ENCODE measurements at regions not wholly inside any gene's neighbourhood (a gene's known extent, or its start where the extent isn't known, plus 50 kb on each side); places are given as distances from the start of the nearest gene placed in this dataset.

DNA sequence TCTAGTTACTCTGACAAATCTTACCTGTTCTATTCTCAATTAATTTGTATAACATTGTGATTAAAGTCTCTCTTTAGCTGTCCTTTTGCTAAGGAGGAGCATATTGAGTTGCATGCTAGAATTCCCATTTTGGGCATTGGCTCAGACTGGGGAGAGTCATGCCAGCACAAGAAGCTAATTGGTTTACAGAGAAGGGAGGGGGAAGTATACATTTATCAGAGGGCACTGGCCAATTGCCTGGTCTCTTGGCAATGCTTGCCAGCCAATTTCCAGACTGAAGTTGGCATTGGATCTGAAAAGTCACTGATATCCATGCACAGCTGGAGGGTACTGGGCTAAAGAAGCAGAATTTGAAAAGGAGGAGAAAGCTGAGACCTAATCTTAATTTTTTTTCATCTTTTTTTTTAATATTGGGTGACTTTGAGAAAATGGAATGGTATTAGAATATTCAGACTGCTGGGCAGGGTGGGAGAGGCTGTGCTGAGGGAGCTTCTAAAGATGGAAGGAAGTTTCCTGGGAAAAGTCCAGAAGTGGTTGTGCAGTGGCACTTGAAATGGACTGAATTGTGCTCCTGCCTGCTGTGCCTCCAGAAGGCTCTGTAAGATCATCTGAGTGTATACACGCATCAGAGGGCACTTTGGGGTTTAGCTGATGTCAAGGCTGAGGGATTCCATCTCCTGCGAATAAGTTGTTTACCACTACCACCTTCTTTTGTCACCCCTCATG lies 365.2 kb upstream of the DPH6 start:
- DNase-seq (ENCODE audit: insufficient read length, low spot score) (no peak), FAIRE-seq (no peak)

DNA sequence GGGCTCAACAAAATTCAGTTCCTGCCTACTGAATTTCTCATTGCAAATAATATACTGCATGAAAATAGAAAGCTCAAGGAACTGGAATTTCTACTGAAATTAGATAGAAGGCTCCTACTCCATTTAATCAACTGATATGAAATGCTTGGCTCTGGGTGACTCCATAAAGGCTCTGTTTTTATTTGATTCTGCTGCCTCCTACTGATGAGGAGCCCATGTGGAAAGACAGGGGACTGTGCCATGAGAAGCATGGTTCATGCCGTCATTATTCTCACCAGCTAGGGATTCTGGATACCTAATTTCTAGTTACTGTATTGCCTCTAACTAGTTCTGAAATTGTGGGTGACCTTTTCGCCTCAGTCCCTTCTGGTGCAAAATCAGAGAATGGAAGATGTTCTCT lies 366.2 kb upstream of the DPH6 start:
- no peak for FAIRE-seq
- DNase-seq (ENCODE audit: insufficient read length, low spot score): no peak

GRCh38 chr15:35914573-35914972 lies 368.6 kb upstream of the DPH6 start:
- DNase-seq (ENCODE audit: insufficient read length, low spot score) (no peak), FAIRE-seq (no peak)

- FAIRE-seq: no peak
- DNase-seq (ENCODE audit: insufficient read length, low spot score): no peak
Observed at GRCh38 chr15:35921046-35921445, 375.1 kb upstream of the DPH6 start.

DNA sequence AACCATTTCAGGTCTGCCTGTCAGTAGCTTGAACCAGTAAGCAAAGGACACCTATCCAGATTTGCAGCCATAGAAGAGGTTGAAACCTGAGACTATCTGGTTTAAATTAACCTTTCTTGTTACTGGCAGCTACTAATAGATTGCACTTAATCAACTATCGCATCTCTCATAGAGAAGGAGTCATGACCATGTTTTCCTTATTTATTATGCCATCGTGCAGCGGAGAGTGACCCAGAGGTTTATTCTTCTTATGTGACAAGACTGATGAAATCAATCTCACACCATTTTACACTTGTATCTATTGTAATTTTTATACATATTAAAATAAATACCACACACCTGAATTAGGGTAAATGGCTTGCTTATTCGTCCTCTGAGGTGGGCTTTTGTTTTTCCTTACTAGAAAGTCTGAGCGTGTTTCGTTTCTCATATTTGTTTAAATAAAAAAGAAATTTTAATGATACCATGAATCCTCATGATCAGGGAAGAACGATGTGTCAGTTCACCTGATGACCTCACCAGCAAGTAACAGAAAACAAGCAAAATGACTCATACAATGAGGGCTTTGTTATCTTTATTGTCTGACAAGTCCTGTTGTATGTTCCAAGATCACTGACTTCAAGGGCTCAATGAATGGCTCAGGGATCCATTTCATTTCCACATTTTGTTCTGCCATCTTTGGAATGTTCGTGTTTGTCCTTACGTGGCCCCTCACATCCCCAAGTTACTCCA lies 379.5 kb upstream of the DPH6 start:
- FAIRE-seq (no peak), DNase-seq (ENCODE audit: insufficient read length, low spot score) (no peak)

DNA sequence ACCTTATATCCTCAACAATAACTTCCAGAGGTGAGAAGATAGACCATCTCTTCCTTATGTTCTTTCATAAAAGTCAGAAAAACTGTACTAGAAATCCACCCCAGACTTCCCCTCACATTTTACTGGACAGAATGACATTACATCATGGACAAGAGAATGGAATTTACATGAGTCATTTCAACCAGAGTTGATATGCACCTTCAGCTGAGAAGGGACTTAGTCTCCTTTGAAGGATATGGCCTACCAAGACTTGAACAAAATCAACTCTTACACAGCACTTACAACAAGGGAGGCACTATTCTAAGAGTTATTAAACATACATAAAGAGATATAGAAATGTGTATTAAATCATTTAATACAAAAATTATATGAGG lies 380.0 kb upstream of the DPH6 start:
- FAIRE-seq: no peak
- DNase-seq (ENCODE audit: insufficient read length, low spot score): no peak

DNA sequence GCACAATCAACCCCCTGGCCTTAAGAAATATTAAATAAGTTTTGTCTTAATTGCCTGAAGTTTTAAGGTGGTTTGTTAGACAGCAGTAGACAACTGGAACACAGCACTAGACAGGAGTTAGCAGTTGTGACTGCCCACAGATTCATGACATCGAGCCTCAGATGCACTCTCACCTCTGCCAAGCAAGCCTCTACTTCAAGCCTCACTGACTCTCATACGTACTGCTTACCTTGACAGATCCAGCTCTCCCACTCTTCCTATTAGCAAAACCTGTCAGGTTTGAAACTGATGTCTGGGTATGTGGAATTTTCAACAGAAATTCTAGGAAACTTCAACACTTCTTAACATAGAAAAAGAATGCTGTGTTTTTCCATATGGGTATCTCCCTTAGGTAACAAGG lies 382.9 kb upstream of the DPH6 start:
- FAIRE-seq: no peak

DNA sequence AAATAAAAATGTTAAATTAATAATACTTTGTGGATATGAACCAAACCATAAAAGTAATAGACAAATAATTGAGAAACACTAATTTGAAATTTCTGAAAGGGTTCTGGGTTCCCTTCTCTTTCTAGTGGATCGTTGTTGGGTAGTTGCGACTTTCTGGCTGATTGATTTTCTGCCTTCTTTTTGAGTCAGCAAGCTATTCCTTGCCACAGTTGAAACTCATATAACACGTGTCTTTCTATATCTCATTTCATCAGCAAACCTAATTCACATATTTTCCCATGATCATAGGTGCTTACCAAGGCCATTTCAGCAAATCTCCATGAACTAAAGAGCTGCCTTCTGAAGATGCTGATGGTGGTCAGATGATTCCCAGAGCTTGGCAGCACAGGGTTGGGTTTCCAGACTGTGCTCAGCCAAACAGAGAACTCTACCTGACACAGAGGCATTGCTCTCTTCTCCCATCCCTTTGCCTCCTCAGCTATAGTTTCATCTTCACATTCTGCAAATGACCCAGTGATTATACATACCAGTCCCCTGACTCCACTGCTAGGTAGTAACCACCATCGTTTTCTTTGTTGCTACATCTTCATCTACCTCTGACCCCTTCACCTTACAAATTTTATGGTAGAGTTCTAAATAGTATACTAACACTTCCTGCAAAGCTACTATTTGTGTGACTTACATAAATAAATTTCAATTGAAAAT lies 383.9 kb upstream of the DPH6 start:
- no peak for DNase-seq (ENCODE audit: insufficient read length, low spot score)
- FAIRE-seq: no peak

More for the DNA sequence above, 382.9 kb upstream of the DPH6 start:
- DNase-seq (ENCODE audit: insufficient read length, low spot score): no peak

GRCh38 chr15:35931799-35932341 lies 385.9 kb upstream of the DPH6 start:
- FAIRE-seq: no peak
- DNase-seq (ENCODE audit: insufficient read length, low spot score): no peak

DNA sequence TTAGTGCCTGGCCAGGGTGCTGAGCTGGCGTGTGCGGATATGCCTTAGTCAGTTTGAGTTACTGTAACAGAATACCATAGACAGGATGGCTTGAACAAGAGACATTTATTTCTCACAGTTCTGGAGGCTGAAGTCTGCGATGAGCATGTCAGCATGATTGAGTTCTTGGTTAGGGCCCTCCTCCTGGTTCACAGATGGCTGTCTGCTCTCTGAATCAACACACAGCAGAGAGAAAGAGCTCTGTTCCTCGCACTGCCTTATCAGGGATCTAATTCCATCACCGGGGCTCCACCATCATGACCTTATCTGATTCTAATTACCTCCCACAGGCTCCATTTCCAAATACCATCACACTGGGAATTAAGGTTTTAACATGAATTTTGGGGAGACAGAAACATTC lies 386.6 kb upstream of the DPH6 start:
- FAIRE-seq (no peak), DNase-seq (ENCODE audit: insufficient read length, low spot score) (no peak)

DNA sequence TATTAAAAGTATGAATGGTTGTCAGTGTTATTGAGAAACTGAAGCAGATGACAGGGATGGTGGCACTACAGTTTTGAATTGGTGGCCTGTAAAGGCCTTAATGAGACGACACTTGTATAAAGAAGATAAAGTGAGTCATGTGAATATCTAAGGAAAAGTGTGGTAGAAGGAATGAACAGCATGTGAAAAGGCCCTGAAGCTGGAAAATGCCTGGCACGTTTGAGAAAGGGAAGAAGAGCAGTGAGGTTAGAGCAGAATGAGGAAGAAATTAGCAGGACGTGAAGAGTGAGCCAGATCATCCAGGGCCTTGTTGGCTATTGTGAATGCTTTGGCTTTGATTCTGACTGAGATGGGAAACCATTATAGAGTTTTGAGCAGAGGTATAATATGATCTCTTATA lies 387.6 kb upstream of the DPH6 start:
- no peak for FAIRE-seq

DNA sequence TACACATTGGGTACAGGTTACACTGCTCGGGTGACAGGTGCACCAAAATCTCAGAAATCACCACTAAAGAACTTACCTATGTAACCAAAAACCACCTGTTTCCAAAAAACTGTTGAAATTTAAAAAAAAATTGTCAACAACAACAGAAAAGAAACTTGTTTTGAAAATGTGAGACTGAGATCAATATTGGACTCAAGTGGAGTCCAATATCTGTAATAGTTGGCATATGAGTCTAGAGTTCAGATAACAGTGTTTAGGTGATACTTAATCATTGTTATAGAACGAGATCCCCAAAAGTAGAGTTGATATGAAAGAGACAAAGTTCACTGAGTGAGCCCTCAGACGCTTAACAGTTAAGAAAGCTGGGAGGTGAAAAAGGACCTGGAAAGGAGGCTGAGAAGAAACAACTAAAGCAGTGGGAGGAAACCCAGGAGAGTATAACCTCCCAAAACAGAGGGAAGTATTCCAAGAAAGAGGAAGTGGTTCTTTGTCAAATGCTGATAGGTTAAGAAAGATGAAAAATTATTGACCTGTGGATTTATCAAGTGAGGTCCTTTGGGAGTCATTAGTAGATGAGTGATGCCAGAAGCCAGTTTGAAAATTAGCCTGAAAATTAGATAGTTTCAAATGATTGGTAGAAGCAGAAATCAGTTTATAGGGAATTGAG lies 388.6 kb upstream of the DPH6 start:
- FAIRE-seq (no peak), DNase-seq (ENCODE audit: insufficient read length, low spot score) (no peak)

More for the DNA sequence above, 387.6 kb upstream of the DPH6 start:
- DNase-seq (ENCODE audit: insufficient read length, low spot score): no peak

- DNase-seq (ENCODE audit: insufficient read length, low spot score) (no peak), FAIRE-seq (no peak)
Observed at GRCh38 chr15:35936284-35936683, 390.3 kb upstream of the DPH6 start.

GRCh38 chr15:35937380-35937779 lies 391.4 kb upstream of the DPH6 start:
- DNase-seq (ENCODE audit: insufficient read length, low spot score) (no peak), FAIRE-seq (no peak)

GRCh38 chr15:35944945-35945585 lies 399.1 kb upstream of the DPH6 start:
- DNase-seq (ENCODE audit: insufficient read length, low spot score) (no peak), FAIRE-seq (no peak)

DNA sequence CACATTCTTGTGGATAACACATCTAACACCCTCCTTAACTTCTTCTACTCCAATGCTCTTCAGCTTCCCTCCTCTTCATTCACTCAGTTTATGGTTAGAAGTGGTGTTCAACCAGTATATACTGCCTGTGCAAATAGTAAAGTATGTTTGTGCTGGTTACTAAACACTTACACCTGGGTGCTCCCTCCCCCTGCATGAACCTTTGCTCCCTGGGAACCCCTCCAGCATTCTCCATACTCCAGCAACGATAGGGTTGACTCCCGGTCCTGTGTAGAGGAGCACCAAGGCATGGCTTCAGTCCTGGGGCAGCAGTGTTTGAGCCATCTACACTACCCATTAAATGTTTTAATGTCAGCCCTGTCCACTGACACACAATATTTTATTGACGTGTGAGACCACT lies 407.5 kb upstream of the DPH6 start:
- no peak for FAIRE-seq
- DNase-seq (ENCODE audit: insufficient read length, low spot score): no peak

- DNase-seq (ENCODE audit: insufficient read length, low spot score) (no peak), FAIRE-seq (no peak)
Observed at GRCh38 chr15:35956056-35956455, 410.1 kb upstream of the DPH6 start.

DNA sequence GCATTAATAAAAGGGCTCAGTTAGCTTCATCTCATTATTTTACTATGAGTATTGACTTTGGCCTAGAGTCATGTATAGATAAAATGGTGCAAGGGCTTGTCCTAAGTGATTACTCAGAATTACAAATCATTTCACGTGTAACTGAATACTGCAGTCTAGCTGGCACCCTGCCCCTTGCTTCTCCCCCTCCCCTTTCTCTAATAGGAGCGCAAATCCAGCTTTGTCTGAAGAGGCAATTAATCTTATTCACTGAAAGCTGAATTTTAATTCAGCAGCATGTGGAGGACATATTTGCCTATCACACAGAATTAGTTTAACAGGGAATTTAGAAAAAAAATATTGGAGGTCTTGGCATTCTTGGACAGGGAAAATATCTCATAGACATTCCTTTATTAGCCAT lies 412.1 kb upstream of the DPH6 start:
- FAIRE-seq: no peak
- no peak for DNase-seq (ENCODE audit: insufficient read length, low spot score)

GRCh38 chr15:35958975-35959374 lies 413.0 kb upstream of the DPH6 start:
- no peak for DNase-seq (ENCODE audit: insufficient read length, low spot score)
- no peak for FAIRE-seq

- FAIRE-seq (no peak), DNase-seq (ENCODE audit: insufficient read length, low spot score) (no peak)
Observed at GRCh38 chr15:35963326-35963725, 417.4 kb upstream of the DPH6 start.

DNA sequence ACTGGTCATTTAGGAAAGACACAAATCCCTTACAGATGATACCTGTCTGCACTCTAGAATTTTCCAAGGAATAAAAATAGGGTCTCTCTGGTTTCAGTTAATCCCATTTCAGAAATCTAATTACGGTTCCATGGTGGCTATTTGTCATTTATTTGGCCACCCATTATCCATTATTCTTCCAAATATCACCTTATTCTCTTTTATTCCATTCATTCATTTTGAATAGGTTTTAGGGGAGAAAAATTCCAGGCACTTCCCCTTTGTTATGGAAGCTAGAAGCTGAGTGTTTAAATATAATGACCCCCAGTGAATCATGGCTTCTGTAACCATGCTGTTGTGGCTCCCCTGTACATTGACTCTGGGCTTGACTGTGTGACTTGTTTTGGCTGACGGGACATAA lies 420.8 kb upstream of the DPH6 start:
- DNase-seq (ENCODE audit: insufficient read length, low spot score) (no peak), FAIRE-seq (no peak)
